GM19351 (cell line): ENCODE measurements at regions not wholly inside any gene's neighbourhood (a gene's known extent, or its start where the extent isn't known, plus 50 kb on each side); places are given as distances from the start of the nearest gene placed in this dataset.

Experiments
- ATAC-seq: cut with Tn5 transposase; IDR thresholded peaks from one replicate; pipeline ENCODE4 v1.9.1; 2021; ENCODE audit warnings: mild to moderate bottlenecking, moderate library complexity; ENCODE audit not compliant: unreplicated experiment

DNA sequence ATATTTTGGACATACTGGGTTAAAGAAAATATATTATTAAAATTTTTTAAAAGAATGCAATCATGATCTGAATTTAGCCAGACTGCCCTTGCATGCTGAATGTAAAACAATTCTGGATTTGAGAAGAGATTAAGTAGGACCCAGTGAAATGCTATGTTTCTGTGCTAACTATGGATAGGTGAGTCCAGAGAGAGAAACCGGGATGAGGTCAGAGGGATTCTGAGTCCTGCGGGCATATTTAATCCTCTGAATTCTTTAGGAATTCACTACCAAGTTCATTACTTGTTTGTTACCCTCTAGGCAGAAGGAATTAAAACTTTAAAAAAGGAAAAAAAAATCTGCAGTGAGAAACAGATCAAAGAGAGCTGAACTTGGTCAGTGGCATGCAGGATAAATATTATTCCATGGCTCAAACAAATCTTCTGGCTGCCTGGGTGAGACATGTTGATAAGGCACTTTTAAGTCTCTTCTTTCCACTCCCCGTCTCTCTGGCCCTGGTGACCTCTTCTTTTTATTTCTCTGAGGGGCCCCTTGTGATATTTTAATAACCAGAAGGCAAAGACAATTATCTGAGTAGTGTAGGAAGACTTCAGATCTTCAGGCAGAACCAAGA is 50.2 kb upstream of the LYZL1 start:
- no peak for ATAC-seq
